K562 (cell line): ENCODE measurements at regions not wholly inside any gene's neighbourhood (a gene's known extent, or its start where the extent isn't known, plus 50 kb on each side); places are given as distances from the start of the nearest gene placed in this dataset.
A peak's percentile ranks its signal among the peaks of the same experiment; 100 is the strongest.

Experiments
- E2F1 ChIP-seq: sonication (generic); formaldehyde crosslinking; IDR thresholded peaks from 2 replicates; pipeline ENCODE4 v1.8.1; 2023; ENCODE audit warnings: mild to moderate bottlenecking, missing genetic modification reagents, moderate library complexity
- E4F1 ChIP-seq: fragments of 250-450 bp; sonication (Bioruptor Pico); IDR thresholded peaks from 2 replicates; pipeline ENCODE4 v1.5.0; 2021; ENCODE audit warnings: mild to moderate bottlenecking, borderline replicate concordance
- ESRRB ChIP-seq: fragments of 250-450 bp; sonication (Bioruptor Pico); IDR thresholded peaks from 2 replicates; pipeline ENCODE4 v1.5.0; 2020; ENCODE audit warnings: mild to moderate bottlenecking, moderate library complexity, borderline replicate concordance
- FIP1L1 ChIP-seq: fragments of 200-400 bp; formaldehyde crosslinking; IDR thresholded peaks from 2 replicates; pipeline ENCODE4 v1.6.1; 2018; ENCODE audit warnings: mild to moderate bottlenecking, low read depth, low read length; ENCODE audit not compliant: poor library complexity, severe bottlenecking
- FOS ChIP-seq: IDR thresholded peaks from 3 replicates; pipeline ENCODE4 v1.6.1; 2011; ENCODE audit not compliant: insufficient read length; ENCODE audit errors: extremely low read depth
- KLF1 ChIP-seq: fragments of 450-650 bp; IDR thresholded peaks from 2 replicates; pipeline ENCODE4 v1.6.1; 2016; ENCODE audit warnings: missing genetic modification characterization, missing compliant biosample characterization
- MBD2 ChIP-seq: sonication (generic); IDR thresholded peaks from 2 replicates; pipeline ENCODE4 v1.6.1; 2016; ENCODE audit warnings: low read depth, borderline replicate concordance
- MED1 ChIP-seq: sonication (generic); formaldehyde crosslinking; IDR thresholded peaks from 2 replicates; pipeline ENCODE4 v1.8.1; 2023; ENCODE audit warnings: missing genetic modification reagents, borderline replicate concordance
- NCOA1 ChIP-seq: fragments of 450-650 bp; IDR thresholded peaks from 2 replicates; pipeline ENCODE4 v1.6.1; 2016; ENCODE audit warnings: low read depth
- SMAD4 ChIP-seq: fragments of 250-450 bp; sonication (Bioruptor Pico); conservative IDR thresholded peaks from 2 replicates; pipeline ENCODE4 v1.8.0; 2021; ENCODE audit warnings: inconsistent platforms, mild to moderate bottlenecking, moderate library complexity
- ZMIZ1 ChIP-seq, 2 experiments: fragments of 150-350 bp in 1 of 2; IDR thresholded peaks; 2 replicates each; pipeline ENCODE4 v1.6.1; 2012 to 2016; ENCODE audit warnings: low read depth in 2 of 2, low read length in 2 of 2, mild to moderate bottlenecking in 1 of 2, moderate library complexity in 1 of 2
- ZNF507 ChIP-seq: conservative IDR thresholded peaks from 2 replicates; pipeline ENCODE4 v1.6.1; 2017; ENCODE audit warnings: missing genetic modification characterization, missing compliant biosample characterization
- TF ChIP-seq, protein P1 (sequence below): sonication (generic); formaldehyde crosslinking; IDR thresholded peaks from 2 replicates; pipeline ENCODE4 v1.8.0; 2022; ENCODE audit warnings: missing genetic modification reagents, mild to moderate bottlenecking, borderline replicate concordance
- TF ChIP-seq, protein P2 (sequence below): IDR thresholded peaks from 2 replicates; pipeline ENCODE4 v1.6.1; 2012; ENCODE audit warnings: low read depth, low read length, improper control_type of control experiment, borderline replicate concordance

DNA sequence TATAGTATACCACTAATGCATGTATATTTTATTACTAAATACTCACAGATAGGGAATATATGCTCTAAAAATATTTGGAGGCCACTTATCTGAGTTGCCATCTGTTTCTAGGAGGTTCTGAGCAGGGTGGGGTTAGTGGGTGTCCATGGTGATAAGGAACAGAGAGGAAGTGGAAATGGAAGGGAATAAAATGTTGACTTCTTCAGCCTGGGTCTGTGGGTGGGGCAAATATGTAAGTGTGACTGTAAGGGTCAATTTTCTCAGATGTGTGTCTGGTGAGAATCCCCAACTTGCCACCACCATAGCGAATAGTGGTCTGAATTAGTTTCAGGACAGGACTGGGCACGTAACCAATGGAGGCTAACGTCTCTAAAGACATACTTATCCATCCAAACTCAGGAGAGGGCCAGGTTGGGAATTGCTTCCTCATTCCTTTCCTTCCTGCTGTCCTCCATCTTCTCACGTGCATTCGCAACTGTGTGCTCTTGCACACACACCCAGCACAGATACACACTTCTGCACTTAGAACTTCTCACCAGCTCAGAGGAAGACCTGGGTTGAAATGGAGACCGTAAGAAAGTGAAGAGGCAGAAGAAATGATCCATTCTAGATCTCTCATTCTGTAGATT, 54.2 kb upstream of the GZMB start (continued):
- peak in 1 of 2 experiments; percentile 77; a peak in 1 of 4 replicates for TF ChIP-seq ZMIZ1 (IDR thresholded peaks at IDR 0.05; ENCODE audit: low read depth in 2 of 2, low read length in 2 of 2)
- no peak for TF ChIP-seq E4F1 (CRISPR knock-in tag)
- no peak for TF ChIP-seq E2F1 (CRISPR knock-in tag)
- TF ChIP-seq, protein P1, sequence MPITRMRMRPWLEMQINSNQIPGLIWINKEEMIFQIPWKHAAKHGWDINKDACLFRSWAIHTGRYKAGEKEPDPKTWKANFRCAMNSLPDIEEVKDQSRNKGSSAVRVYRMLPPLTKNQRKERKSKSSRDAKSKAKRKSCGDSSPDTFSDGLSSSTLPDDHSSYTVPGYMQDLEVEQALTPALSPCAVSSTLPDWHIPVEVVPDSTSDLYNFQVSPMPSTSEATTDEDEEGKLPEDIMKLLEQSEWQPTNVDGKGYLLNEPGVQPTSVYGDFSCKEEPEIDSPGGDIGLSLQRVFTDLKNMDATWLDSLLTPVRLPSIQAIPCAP (CRISPR knock-in tag) = no peak
- TF ChIP-seq, protein P2, sequence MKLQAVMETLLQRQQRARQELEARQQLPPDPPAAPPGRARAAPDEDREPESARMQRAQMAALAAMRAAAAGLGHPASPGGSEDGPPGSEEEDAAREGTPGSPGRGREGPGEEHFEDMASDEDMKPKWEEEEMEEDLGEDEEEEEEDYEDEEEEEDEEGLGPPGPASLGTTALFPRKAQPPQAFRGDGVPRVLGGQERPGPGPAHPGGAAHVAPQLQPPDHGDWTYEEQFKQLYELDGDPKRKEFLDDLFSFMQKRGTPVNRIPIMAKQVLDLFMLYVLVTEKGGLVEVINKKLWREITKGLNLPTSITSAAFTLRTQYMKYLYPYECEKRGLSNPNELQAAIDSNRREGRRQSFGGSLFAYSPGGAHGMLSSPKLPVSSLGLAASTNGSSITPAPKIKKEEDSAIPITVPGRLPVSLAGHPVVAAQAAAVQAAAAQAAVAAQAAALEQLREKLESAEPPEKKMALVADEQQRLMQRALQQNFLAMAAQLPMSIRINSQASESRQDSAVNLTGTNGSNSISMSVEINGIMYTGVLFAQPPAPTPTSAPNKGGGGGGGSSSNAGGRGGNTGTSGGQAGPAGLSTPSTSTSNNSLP = 0 out of 2 replicates have a peak, but pooled peaks have one; percentile 19
- TF ChIP-seq SMAD4 (CRISPR knock-in tag) = no peak
- no peak for TF ChIP-seq MED1 (CRISPR knock-in tag)
- no peak for TF ChIP-seq FOS
- TF ChIP-seq ZNF507 = no peak
- no peak for TF ChIP-seq NCOA1
- TF ChIP-seq KLF1 = peak; percentile 89
- no peak for TF ChIP-seq MBD2
- no peak for TF ChIP-seq FIP1L1
- no peak for TF ChIP-seq ESRRB (CRISPR knock-in tag)
